Natural killer cell treated with Interleukin-12 subunit alpha and Interleukin-12 subunit beta and Interleukin-15 and Interleukin-18, amount 100 ng/mL, for 72 hours (primary cell): ENCODE measurements at regions not wholly inside any gene's neighbourhood (a gene's known extent, or its start where the extent isn't known, plus 50 kb on each side); places are given as distances from the start of the nearest gene placed in this dataset.

Experiments
- ATAC-seq, 2 donors: fragments of 150-1000 bp; cut with Tn5 transposase in 1 of 2; sonication (Bioruptor Pico), chemical (Tn5 transposase) in 1 of 2; 2 replicates each; pipeline ENCODE4 v1.10.0; 2021
- DNase-seq: peaks from one replicate; pipeline ENCODE4 v3.0.0; 2022; ENCODE audit warnings: low spot score
- H3K27ac Mint-ChIP-seq, 2 donors: 1 replicate in 1 of 2; 2 replicates in 1 of 2; pipeline ENCODE4 v1.8.0; 2022; ENCODE audit warnings: mixed read lengths in 2 of 2, mild to moderate bottlenecking in 1 of 2, moderate library complexity in 1 of 2
- H3K27me3 Mint-ChIP-seq, 2 donors: 1 replicate in 1 of 2; 2 replicates in 1 of 2; pipeline ENCODE4 v1.8.0; 2022; ENCODE audit warnings: mixed read lengths in 2 of 2
- H3K36me3 Mint-ChIP-seq: one replicate; pipeline ENCODE4 v1.8.0; 2022; ENCODE audit warnings: mixed read lengths
- H3K4me1 Mint-ChIP-seq, 2 donors: 1 replicate in 1 of 2; 2 replicates in 1 of 2; pipeline ENCODE4 v1.8.0; 2022; ENCODE audit warnings: low read depth in 2 of 2, mixed read lengths in 2 of 2, mild to moderate bottlenecking in 1 of 2
- H3K4me3 Mint-ChIP-seq: one replicate; pipeline ENCODE4 v1.8.0; 2022; ENCODE audit warnings: mixed read lengths
- H3K9me3 Mint-ChIP-seq: 2 replicates; pipeline ENCODE4 v1.8.0; 2022; ENCODE audit warnings: mixed read lengths

DNA sequence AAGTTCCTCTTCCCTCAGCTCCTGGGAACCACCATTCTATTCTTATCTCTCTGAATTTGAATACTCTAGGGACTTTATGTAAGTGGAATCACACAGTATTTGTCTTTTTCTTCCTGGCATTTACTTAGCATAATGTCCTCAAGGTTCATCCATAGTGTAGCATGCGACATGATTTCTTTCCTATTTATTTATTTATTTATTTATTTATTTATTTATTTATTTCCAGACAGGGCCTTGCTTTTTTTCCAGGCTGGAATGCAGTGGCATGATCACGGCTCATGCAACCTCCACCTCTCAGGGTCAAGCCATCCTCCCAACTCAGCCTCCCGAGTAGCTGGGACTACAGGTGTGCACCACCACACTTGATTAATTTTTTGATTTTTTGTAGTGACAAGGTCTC lies 142.1 kb downstream of the GPBP1 start:
- Mint-ChIP-seq H3K4me1 (peaks cover 0 to 3% of the 10 kb centered on the region in 2 donors), H3K9me3 (no peaks in the 10 kb centered on the region), H3K36me3 (no peaks in the 10 kb centered on the region), H3K27me3 (peaks cover 4 to 24% of the 10 kb centered on the region in 2 donors), H3K27ac (no peak overlapping the region), H3K4me3 (no peak overlapping the region)
- no peak for ATAC-seq
- no peak for DNase-seq
